ENCODE measurements at regions not wholly inside any gene's neighbourhood (a gene's known extent, or its start where the extent isn't known, plus 50 kb on each side); places are given as distances from the start of the nearest gene placed in this dataset.
"Not testable (repeated sequence)": the region's sequence is repeated elsewhere in the genome, so short reads cannot be mapped to it uniquely, and the experiment has no call there.

DNA sequence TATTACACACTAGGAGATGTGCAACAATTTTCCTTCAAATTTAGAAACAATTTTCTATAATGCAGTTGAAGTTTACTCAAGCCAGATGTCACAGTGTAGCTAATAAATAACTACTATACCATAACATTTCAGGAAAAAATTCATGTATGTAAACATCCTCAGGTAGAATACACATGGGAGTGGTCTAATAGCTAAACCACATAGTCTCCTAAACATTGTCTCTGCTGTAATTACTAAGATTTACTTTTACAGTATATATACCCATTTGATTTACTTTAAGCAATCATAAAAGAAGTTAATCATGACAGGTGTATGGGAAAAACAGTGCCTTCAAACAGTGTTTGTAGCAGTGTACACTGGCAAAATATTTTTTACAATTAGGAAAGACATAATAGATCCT, 110.1 kb upstream of the GRM7 start (continued):
- TF ChIP-seq ZC3H11A (IDR thresholded peaks at IDR 0.05), result no peak

DNA sequence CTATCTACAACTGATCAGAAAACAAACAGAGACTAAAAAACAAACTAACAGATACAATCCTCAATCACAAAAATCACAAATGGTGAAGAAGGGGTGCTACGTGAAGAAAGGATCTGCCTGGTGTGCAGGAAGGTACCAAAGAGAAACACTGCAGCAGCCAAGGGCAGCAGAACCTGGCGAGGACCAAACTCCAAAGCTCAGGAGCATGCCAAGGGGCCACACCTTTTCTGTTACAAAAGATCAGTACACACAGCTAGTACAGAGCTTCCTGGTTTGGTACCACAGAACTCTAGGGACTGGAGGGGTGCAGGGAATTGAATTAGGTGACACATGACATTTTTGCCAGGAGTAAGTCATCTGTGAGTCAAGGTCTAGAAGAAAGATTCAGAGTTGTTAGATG, 107.4 kb upstream of the GRM7 start:
- Histone ChIP-seq H3K4me3 (no peak overlapping the region), H3K4me1 (no peaks in the 10 kb centered on the region), H3K9me3 (peaks cover 2% of the 10 kb centered on the region; the same call in 1 of the 3 replicates), H3K27ac (no peak overlapping the region), H3K4me2 (no peak overlapping the region)
- no peak for DNase-seq (ENCODE audit: low read depth in 1 of 2, low spot score in 1 of 2)
- FAIRE-seq, result no peak
- ChIA-PET CTCF (interaction anchor here (0.6 kb wide), 2 partner anchors 10 to 127 kb away, joined by 3 read pairs; no protein-coding TSS in a partner anchor), POLR2A (no interaction called here)
- no peak for TF ChIP-seq CBX2 (IDR thresholded peaks at IDR 0.05; ENCODE audit: borderline replicate concordance, low read depth)
- no peak for TF ChIP-seq TP53 (CRISPR knock-in tag; IDR thresholded peaks at IDR 0.05)
- TF ChIP-seq EP300 (IDR thresholded peaks at IDR 0.05), result no peak
- TF ChIP-seq ZSCAN20 (CRISPR knock-in tag; IDR thresholded peaks at IDR 0.05), result no peak
- no peak for ATAC-seq
- 0% methylated on average over 2 of the region's 2 CpGs for WGBS (ENCODE audit: missing lambda C conversion rate)

DNA sequence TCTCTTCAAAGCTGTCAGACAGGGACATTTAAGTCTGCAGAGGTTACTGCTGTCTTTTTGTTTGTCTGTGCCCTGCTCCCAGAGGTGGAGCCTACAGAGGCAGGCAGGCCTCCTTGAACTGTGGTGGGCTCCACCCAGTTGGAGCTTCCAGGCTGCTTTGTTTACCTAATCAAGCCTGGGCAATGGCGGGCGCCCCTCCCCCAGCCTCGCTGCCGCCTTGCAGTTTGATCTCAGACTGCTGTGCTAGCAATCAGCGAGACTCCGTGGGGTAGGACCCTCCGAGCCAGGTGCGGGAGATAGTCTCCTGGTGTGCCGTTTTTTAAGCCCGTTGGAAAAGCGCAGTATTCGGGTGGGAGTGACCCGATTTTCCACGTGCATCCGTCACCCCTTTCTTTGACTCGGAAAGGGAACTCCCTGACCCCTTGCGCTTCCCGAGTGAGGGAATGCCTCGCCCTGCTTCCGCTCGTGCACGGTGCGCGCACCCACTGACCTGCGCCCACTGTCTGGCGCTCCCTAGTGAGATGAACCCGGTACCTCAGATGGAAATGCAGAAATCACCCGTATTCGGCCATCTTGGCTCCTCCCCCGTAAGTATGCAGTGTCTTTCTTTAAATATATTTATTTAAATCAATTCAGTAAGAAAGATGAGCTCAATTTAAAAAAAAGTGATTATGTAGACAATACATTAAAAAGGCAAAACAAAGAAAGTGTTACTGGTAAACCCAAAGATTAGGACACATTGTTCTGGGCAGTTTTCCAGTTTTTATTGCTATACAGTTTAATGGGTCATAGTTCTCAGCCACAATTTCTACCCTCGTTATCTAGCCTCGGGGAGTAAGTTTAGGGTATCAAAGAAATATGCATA, 91.2 kb upstream of the GRM7 start:
- FAIRE-seq; H3K4me1 ChIP-seq; H3K27ac ChIP-seq; DNase-seq (ENCODE audit: low read depth in 1 of 2, low spot score in 1 of 2); H3K4me3 ChIP-seq; POLR2A ChIA-PET; H3K4me2 ChIP-seq; CTCF ChIA-PET; ATAC-seq; H3K9me3 ChIP-seq: not testable (repeated sequence)
- WGBS (ENCODE audit: missing lambda C conversion rate), result 37% methylated on average over 30 of the region's 32 CpGs

DNA sequence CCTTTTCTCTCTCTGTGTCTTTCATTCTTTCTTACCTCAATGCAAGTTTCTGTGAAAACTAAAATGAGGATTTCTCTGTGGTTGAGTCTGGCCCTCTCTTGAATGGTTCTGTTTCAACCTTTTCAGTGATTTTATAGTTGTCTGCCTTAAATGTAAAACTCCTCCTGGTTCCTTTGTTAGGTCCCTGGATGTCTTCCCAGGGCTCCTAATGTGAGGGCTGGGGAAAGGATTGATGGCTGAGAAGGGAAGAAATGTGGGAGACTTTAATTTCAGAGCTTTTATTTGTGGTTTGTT, 90.6 kb upstream of the GRM7 start:
- no peak for FAIRE-seq
- TF ChIP-seq PHF8 (IDR thresholded peaks at IDR 0.05; ENCODE audit: borderline replicate concordance, low read depth) (no peak), NFE2L2 (conservative IDR thresholded peaks at IDR 0.05; ENCODE audit: low read length) (no peak), ZFP36 (IDR thresholded peaks at IDR 0.05; ENCODE audit: borderline replicate concordance, partially characterized antibody) (no peak), HOXB5 (CRISPR knock-in tag; IDR thresholded peaks at IDR 0.05) (no peak), ESRRA (IDR thresholded peaks at IDR 0.05; ENCODE audit: borderline replicate concordance, low read length) (no peak), GATA3 (IDR thresholded peaks at IDR 0.05; ENCODE audit: borderline replicate concordance) (no peak)
- TF ChIP-seq, protein P1, sequence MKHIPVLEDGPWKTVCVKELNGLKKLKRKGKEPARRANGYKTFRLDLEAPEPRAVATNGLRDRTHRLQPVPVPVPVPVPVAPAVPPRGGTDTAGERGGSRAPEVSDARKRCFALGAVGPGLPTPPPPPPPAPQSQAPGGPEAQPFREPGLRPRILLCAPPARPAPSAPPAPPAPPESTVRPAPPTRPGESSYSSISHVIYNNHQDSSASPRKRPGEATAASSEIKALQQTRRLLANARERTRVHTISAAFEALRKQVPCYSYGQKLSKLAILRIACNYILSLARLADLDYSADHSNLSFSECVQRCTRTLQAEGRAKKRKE (CRISPR knock-in tag; IDR thresholded peaks at IDR 0.05; ENCODE audit: low read depth), result no peak
- TF ChIP-seq, protein P2, sequence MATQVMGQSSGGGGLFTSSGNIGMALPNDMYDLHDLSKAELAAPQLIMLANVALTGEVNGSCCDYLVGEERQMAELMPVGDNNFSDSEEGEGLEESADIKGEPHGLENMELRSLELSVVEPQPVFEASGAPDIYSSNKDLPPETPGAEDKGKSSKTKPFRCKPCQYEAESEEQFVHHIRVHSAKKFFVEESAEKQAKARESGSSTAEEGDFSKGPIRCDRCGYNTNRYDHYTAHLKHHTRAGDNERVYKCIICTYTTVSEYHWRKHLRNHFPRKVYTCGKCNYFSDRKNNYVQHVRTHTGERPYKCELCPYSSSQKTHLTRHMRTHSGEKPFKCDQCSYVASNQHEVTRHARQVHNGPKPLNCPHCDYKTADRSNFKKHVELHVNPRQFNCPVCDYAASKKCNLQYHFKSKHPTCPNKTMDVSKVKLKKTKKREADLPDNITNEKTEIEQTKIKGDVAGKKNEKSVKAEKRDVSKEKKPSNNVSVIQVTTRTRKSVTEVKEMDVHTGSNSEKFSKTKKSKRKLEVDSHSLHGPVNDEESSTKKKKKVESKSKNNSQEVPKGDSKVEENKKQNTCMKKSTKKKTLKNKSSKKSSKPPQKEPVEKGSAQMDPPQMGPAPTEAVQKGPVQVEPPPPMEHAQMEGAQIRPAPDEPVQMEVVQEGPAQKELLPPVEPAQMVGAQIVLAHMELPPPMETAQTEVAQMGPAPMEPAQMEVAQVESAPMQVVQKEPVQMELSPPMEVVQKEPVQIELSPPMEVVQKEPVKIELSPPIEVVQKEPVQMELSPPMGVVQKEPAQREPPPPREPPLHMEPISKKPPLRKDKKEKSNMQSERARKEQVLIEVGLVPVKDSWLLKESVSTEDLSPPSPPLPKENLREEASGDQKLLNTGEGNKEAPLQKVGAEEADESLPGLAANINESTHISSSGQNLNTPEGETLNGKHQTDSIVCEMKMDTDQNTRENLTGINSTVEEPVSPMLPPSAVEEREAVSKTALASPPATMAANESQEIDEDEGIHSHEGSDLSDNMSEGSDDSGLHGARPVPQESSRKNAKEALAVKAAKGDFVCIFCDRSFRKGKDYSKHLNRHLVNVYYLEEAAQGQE (IDR thresholded peaks at IDR 0.05), result no peak
- CTCF ChIA-PET, result no interaction called here
- Histone ChIP-seq H3K4me2 (no peak overlapping the region), H3K27ac (no peak overlapping the region), H3K4me3 (no peak overlapping the region), H3K4me1 (no peaks in the 10 kb centered on the region), H3K9me3 (no peaks in the 10 kb centered on the region)
- ATAC-seq, result no peak
- no peak for DNase-seq (ENCODE audit: low read depth in 1 of 2, low spot score in 1 of 2)
- POLR2A ChIA-PET, result no interaction called here

DNA sequence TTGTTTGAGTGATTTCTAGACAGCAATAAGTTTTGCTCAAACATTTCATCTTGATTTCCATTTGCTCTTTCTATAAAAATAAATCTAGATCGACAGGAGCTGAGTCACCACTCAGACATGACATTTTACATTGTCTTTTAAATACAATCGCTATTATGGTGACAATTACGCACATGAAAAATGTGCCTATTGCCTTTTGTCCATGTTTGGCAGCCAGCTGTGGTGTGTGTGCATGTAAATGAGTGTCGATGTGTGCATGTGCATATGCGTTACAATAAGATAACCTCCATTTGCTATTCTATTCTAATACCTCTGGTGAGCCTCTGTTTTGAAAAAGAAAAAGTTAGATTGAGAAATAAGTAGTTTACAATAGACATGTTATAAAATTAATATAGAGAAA, 89.7 kb upstream of the GRM7 start:
- Histone ChIP-seq H3K4me2 (no peak overlapping the region), H3K4me3 (no peak overlapping the region), H3K27ac (no peak overlapping the region), H3K9me3 (no peaks in the 10 kb centered on the region), H3K4me1 (no peaks in the 10 kb centered on the region)
- ATAC-seq (no peak), FAIRE-seq (no peak), DNase-seq (ENCODE audit: low read depth in 1 of 2, low spot score in 1 of 2) (no peak)
- ChIA-PET CTCF (interaction anchor here (0.5 kb wide), 1 partner anchor 32 kb away, joined by 3 read pairs; no protein-coding TSS in a partner anchor), POLR2A (no interaction called here)
- WGBS (ENCODE audit: missing lambda C conversion rate), result 5% methylated on average over 5 of the region's 5 CpGs
- TF ChIP-seq RFX5 (IDR thresholded peaks at IDR 0.05) (no peak), HEYL (CRISPR knock-in tag; IDR thresholded peaks at IDR 0.05) (no peak), HDAC2 (IDR thresholded peaks at IDR 0.05) (no peak), NR3C1 (IDR thresholded peaks at IDR 0.05) (no peak), HOXA7 (CRISPR knock-in tag; IDR thresholded peaks at IDR 0.05) (no peak)
- TF ChIP-seq, protein P1 (CRISPR knock-in tag; IDR thresholded peaks at IDR 0.05; ENCODE audit: low read depth), result no peak
- TF ChIP-seq, protein P2 (IDR thresholded peaks at IDR 0.05), result no peak

Measured in A549 (cell line).